WTC11 (cell line): ENCODE measurements at regions not wholly inside any gene's neighbourhood (a gene's known extent, or its start where the extent isn't known, plus 50 kb on each side); places are given as distances from the start of the nearest gene placed in this dataset.

Source experiments
- ATAC-seq: fragments of 200-7000 bp; cut with Tn5 transposase; 2 replicates; pipeline ENCODE4 v1.10.0; 2021; ENCODE audit warnings: mild to moderate bottlenecking, moderate library complexity
- CTCF ChIA-PET: fragments of 300-600 bp; sonication (Branson Sonifier 250); formaldehyde crosslinking; loops from one replicate; lab custom pipeline; 2021; ENCODE audit warnings: antibody characterized with exemption; lab: Charles Lee
- POLR2A ChIA-PET: fragments of 350-600 bp; sonication (Branson Sonifier 250); formaldehyde crosslinking; loops from one replicate; lab custom pipeline; 2021; ENCODE audit warnings: antibody characterized with exemption; lab: Charles Lee
- DNase-seq: peaks from one replicate; pipeline ENCODE4 v3.0.0; 2021; ENCODE audit warnings: low spot score
- H3K27ac Mint-ChIP-seq: 2 replicates; pipeline ENCODE4 v1.8.0; 2021; ENCODE audit warnings: mixed read lengths
- H3K27me3 Mint-ChIP-seq: 2 replicates; pipeline ENCODE4 v1.8.0; 2021; ENCODE audit warnings: low read depth, mild to moderate bottlenecking, moderate library complexity, mixed read lengths
- H3K36me3 Mint-ChIP-seq: 2 replicates; pipeline ENCODE4 v1.8.0; 2021; ENCODE audit warnings: mixed read lengths
- H3K4me1 Mint-ChIP-seq: 2 replicates; pipeline ENCODE4 v1.8.0; 2022; ENCODE audit warnings: mixed read lengths
- H3K4me3 Mint-ChIP-seq: 2 replicates; pipeline ENCODE4 v1.8.0; 2021; ENCODE audit warnings: mild to moderate bottlenecking, moderate library complexity, mixed read lengths
- H3K9me3 Mint-ChIP-seq: 2 replicates; pipeline ENCODE4 v1.8.0; 2021; ENCODE audit warnings: mixed read lengths
- CDX4 ChIP-seq: fragments of 250-450 bp; sonication (Bioruptor Pico); IDR thresholded peaks from 2 replicates; pipeline ENCODE4 v1.9.0; 2021; ENCODE audit warnings: moderate library complexity, mild to moderate bottlenecking, inconsistent platforms, borderline replicate concordance
- CREM ChIP-seq: sonication (generic); formaldehyde crosslinking; IDR thresholded peaks from 2 replicates; pipeline ENCODE4 v1.8.1; 2022; ENCODE audit warnings: mild to moderate bottlenecking, missing genetic modification reagents, moderate library complexity
- E2F4 ChIP-seq: sonication (generic); formaldehyde crosslinking; IDR thresholded peaks from 2 replicates; pipeline ENCODE4 v1.8.1; 2022; ENCODE audit warnings: low read depth, mild to moderate bottlenecking, moderate library complexity, missing genetic modification reagents, borderline replicate concordance
- ERG ChIP-seq: fragments of 250-450 bp; sonication (Bioruptor Pico); IDR thresholded peaks from 2 replicates; pipeline ENCODE4 v1.8.0; 2021; ENCODE audit warnings: mild to moderate bottlenecking
- ESRRA ChIP-seq: sonication (generic); formaldehyde crosslinking; IDR thresholded peaks from 2 replicates; pipeline ENCODE4 v1.8.1; 2022; ENCODE audit warnings: mild to moderate bottlenecking, missing genetic modification reagents, borderline replicate concordance
- FOXK1 ChIP-seq: sonication (generic); formaldehyde crosslinking; IDR thresholded peaks from 2 replicates; pipeline ENCODE4 v1.8.0; 2022; ENCODE audit warnings: mild to moderate bottlenecking, moderate library complexity, missing genetic modification reagents
- IRF1 ChIP-seq: sonication (generic); formaldehyde crosslinking; IDR thresholded peaks from 2 replicates; pipeline ENCODE4 v1.8.0; 2023; ENCODE audit warnings: missing genetic modification reagents
- JAZF1 ChIP-seq: fragments of 250-450 bp; sonication (Bioruptor Pico); IDR thresholded peaks from 2 replicates; pipeline ENCODE4 v1.9.0; 2021; ENCODE audit warnings: moderate library complexity, mild to moderate bottlenecking, inconsistent platforms
- MLX ChIP-seq: sonication (generic); formaldehyde crosslinking; IDR thresholded peaks from 2 replicates; pipeline ENCODE4 v1.8.1; 2023; ENCODE audit warnings: mild to moderate bottlenecking, missing genetic modification reagents, moderate library complexity
- NR2C2 ChIP-seq: sonication (generic); formaldehyde crosslinking; IDR thresholded peaks from 2 replicates; pipeline ENCODE4 v1.8.0; 2022; ENCODE audit warnings: mild to moderate bottlenecking, missing genetic modification reagents
- NR3C1 ChIP-seq: sonication (generic); formaldehyde crosslinking; conservative IDR thresholded peaks from 2 replicates; pipeline ENCODE4 v1.8.1; 2023; ENCODE audit warnings: low read depth, mild to moderate bottlenecking, missing genetic modification reagents
- PREB ChIP-seq: sonication (generic); formaldehyde crosslinking; IDR thresholded peaks from 2 replicates; pipeline ENCODE4 v1.8.1; 2022; ENCODE audit warnings: mild to moderate bottlenecking, missing genetic modification reagents, moderate library complexity, borderline replicate concordance
- SMAD3 ChIP-seq: sonication (generic); formaldehyde crosslinking; IDR thresholded peaks from 2 replicates; pipeline ENCODE4 v1.8.0; 2022; ENCODE audit warnings: missing genetic modification reagents, mild to moderate bottlenecking, borderline replicate concordance
- SP1 ChIP-seq: sonication (generic); formaldehyde crosslinking; conservative IDR thresholded peaks from 2 replicates; pipeline ENCODE4 v1.8.1; 2022; ENCODE audit warnings: missing genetic modification reagents
- ZNF396 ChIP-seq: fragments of 250-450 bp; sonication (Bioruptor Pico); IDR thresholded peaks from 2 replicates; pipeline ENCODE4 v1.8.0; 2021; ENCODE audit warnings: mild to moderate bottlenecking, moderate library complexity, borderline replicate concordance
- ZNF416 ChIP-seq: fragments of 250-450 bp; sonication (Bioruptor Pico); IDR thresholded peaks from 2 replicates; pipeline ENCODE4 v1.9.0; 2021; ENCODE audit warnings: mild to moderate bottlenecking, inconsistent platforms
- TF ChIP-seq, protein P1 (sequence below): fragments of 250-450 bp; sonication (Bioruptor Pico); IDR thresholded peaks from 2 replicates; pipeline ENCODE4 v1.9.0; 2021; ENCODE audit warnings: mild to moderate bottlenecking
- TF ChIP-seq, protein P2 (sequence below): sonication (generic); formaldehyde crosslinking; IDR thresholded peaks from 2 replicates; pipeline ENCODE4 v1.8.0; 2022; ENCODE audit warnings: mild to moderate bottlenecking, missing genetic modification reagents
- TF ChIP-seq, protein P3 (sequence below): sonication (generic); formaldehyde crosslinking; IDR thresholded peaks from 2 replicates; pipeline ENCODE4 v1.8.0; 2023; ENCODE audit warnings: missing genetic modification reagents, mild to moderate bottlenecking, borderline replicate concordance

- Mint-ChIP-seq H3K27ac (no peak overlapping the region), H3K9me3 (0 out of 2 replicates have a peak, but pooled peaks cover 5% of the 10 kb centered on the region), H3K4me3 (no peak overlapping the region), H3K36me3 (no peaks in the 10 kb centered on the region), H3K4me1 (peaks cover 11% of the 10 kb centered on the region), H3K27me3 (0 out of 2 replicates have a peak, but pooled peaks cover 2% of the 10 kb centered on the region)
- ChIA-PET POLR2A (no interaction called here), CTCF (interaction anchor here (0.6 to 2.0 kb wide), 7 partner anchors 10 to 192 kb away, joined by 3 to 13 read pairs (median 3); no protein-coding TSS in a partner anchor)
- no peak for DNase-seq
- TF ChIP-seq CDX4 (CRISPR knock-in tag), result no peak
- no peak for TF ChIP-seq ZNF396 (CRISPR knock-in tag)
- TF ChIP-seq ERG (CRISPR knock-in tag), result no peak
- TF ChIP-seq SP1 (CRISPR knock-in tag), result no peak
- no peak for TF ChIP-seq ESRRA (CRISPR knock-in tag)
- no peak for TF ChIP-seq NR3C1 (CRISPR knock-in tag)
- TF ChIP-seq IRF1 (CRISPR knock-in tag), result no peak
- TF ChIP-seq, protein P1, sequence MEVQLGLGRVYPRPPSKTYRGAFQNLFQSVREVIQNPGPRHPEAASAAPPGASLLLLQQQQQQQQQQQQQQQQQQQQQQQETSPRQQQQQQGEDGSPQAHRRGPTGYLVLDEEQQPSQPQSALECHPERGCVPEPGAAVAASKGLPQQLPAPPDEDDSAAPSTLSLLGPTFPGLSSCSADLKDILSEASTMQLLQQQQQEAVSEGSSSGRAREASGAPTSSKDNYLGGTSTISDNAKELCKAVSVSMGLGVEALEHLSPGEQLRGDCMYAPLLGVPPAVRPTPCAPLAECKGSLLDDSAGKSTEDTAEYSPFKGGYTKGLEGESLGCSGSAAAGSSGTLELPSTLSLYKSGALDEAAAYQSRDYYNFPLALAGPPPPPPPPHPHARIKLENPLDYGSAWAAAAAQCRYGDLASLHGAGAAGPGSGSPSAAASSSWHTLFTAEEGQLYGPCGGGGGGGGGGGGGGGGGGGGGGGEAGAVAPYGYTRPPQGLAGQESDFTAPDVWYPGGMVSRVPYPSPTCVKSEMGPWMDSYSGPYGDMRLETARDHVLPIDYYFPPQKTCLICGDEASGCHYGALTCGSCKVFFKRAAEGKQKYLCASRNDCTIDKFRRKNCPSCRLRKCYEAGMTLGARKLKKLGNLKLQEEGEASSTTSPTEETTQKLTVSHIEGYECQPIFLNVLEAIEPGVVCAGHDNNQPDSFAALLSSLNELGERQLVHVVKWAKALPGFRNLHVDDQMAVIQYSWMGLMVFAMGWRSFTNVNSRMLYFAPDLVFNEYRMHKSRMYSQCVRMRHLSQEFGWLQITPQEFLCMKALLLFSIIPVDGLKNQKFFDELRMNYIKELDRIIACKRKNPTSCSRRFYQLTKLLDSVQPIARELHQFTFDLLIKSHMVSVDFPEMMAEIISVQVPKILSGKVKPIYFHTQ (CRISPR knock-in tag), result no peak
- TF ChIP-seq SMAD3 (CRISPR knock-in tag), result no peak
- TF ChIP-seq NR2C2 (CRISPR knock-in tag), result no peak
- no peak for TF ChIP-seq JAZF1 (CRISPR knock-in tag)
- no peak for TF ChIP-seq MLX (CRISPR knock-in tag)
- no peak for TF ChIP-seq CREM
- TF ChIP-seq E2F4 (CRISPR knock-in tag), result no peak
- TF ChIP-seq FOXK1 (CRISPR knock-in tag), result no peak
- TF ChIP-seq PREB, result no peak
- TF ChIP-seq ZNF416 (CRISPR knock-in tag), result no peak
- TF ChIP-seq, protein P2, sequence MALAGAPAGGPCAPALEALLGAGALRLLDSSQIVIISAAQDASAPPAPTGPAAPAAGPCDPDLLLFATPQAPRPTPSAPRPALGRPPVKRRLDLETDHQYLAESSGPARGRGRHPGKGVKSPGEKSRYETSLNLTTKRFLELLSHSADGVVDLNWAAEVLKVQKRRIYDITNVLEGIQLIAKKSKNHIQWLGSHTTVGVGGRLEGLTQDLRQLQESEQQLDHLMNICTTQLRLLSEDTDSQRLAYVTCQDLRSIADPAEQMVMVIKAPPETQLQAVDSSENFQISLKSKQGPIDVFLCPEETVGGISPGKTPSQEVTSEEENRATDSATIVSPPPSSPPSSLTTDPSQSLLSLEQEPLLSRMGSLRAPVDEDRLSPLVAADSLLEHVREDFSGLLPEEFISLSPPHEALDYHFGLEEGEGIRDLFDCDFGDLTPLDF (CRISPR knock-in tag), result no peak
- TF ChIP-seq, protein P3, sequence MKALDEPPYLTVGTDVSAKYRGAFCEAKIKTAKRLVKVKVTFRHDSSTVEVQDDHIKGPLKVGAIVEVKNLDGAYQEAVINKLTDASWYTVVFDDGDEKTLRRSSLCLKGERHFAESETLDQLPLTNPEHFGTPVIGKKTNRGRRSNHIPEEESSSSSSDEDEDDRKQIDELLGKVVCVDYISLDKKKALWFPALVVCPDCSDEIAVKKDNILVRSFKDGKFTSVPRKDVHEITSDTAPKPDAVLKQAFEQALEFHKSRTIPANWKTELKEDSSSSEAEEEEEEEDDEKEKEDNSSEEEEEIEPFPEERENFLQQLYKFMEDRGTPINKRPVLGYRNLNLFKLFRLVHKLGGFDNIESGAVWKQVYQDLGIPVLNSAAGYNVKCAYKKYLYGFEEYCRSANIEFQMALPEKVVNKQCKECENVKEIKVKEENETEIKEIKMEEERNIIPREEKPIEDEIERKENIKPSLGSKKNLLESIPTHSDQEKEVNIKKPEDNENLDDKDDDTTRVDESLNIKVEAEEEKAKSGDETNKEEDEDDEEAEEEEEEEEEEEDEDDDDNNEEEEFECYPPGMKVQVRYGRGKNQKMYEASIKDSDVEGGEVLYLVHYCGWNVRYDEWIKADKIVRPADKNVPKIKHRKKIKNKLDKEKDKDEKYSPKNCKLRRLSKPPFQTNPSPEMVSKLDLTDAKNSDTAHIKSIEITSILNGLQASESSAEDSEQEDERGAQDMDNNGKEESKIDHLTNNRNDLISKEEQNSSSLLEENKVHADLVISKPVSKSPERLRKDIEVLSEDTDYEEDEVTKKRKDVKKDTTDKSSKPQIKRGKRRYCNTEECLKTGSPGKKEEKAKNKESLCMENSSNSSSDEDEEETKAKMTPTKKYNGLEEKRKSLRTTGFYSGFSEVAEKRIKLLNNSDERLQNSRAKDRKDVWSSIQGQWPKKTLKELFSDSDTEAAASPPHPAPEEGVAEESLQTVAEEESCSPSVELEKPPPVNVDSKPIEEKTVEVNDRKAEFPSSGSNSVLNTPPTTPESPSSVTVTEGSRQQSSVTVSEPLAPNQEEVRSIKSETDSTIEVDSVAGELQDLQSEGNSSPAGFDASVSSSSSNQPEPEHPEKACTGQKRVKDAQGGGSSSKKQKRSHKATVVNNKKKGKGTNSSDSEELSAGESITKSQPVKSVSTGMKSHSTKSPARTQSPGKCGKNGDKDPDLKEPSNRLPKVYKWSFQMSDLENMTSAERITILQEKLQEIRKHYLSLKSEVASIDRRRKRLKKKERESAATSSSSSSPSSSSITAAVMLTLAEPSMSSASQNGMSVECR (CRISPR knock-in tag), result no peak
- ATAC-seq, result peak; percentile 24
These were observed 67.9 kb upstream of the AKAP13 start for GRCh38 chr15:85312486-85312885.
